ENCODE measurements at regions not wholly inside any gene's neighbourhood (a gene's known extent, or its start where the extent isn't known, plus 50 kb on each side); places are given as distances from the start of the nearest gene placed in this dataset.

DNA sequence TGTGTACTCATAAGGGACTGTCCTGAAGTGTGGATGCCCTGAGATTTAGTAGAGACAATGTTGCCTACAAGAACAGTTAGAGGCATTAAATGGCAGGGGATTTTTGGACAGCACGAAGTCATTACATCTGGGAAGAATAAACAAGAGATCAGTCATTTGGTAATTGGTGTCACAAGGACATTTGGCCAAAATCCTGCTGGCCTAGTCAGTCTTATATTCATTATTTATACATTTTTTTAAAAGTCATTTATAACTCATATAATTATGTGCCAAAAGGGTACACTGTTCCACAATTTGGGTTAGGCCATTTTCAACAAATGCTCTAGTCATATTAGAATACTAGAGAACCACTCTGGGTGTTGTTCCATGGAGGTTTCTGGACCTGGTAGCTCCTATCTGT lies 104.7 kb downstream of the LRATD1 start:
- Mint-ChIP-seq H3K27me3 (ENCODE audit: low read depth in 3 of 3) (peaks cover 0 to 4% (median 0%) of the 10 kb centered on the region in 3 donors), H3K27ac (no peak overlapping the region)
- intact Hi-C loops (cut with micrococcal nuclease) = no loop called here

DNA sequence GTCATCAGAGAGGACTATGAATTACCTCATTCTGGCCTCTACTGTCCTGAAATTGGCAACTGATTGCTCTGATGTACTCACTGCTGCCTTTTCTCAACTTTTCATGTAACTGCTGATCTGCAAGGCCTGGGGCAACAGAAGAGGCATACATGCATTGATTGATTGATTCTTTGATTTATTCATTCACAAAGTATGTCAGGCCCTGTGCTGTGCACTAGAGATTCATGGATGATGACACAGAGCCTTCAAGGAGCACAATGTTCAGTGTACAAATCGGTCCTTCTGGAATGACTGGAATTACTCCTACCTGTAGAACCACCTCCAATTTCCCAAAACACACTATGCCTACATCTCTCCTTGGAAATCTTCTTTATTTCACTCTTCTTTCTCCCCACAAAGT lies 111.3 kb downstream of the LRATD1 start:
- no peaks in the 10 kb centered on the region for H3K36me3 ChIP-seq (replicated peaks in 1 of 2; ENCODE audit: control insufficient read depth in 1 of 2, insufficient read depth in 2 of 2, low read length in 2 of 2)
- no peak for DNase-seq
- Mint-ChIP-seq H3K36me3 (no peaks in the 10 kb centered on the region), H3K4me1 (no peaks in the 10 kb centered on the region), H3K4me3 (no peak overlapping the region), H3K27me3 (ENCODE audit: low read depth in 3 of 3) (peaks cover 0 to 2% (median 0%) of the 10 kb centered on the region in 3 donors), H3K27ac (no peak overlapping the region), H3K9me3 (peaks cover 0 to 9% (median 3%) of the 10 kb centered on the region in 7 donors)
- TF ChIP-seq, protein P1, sequence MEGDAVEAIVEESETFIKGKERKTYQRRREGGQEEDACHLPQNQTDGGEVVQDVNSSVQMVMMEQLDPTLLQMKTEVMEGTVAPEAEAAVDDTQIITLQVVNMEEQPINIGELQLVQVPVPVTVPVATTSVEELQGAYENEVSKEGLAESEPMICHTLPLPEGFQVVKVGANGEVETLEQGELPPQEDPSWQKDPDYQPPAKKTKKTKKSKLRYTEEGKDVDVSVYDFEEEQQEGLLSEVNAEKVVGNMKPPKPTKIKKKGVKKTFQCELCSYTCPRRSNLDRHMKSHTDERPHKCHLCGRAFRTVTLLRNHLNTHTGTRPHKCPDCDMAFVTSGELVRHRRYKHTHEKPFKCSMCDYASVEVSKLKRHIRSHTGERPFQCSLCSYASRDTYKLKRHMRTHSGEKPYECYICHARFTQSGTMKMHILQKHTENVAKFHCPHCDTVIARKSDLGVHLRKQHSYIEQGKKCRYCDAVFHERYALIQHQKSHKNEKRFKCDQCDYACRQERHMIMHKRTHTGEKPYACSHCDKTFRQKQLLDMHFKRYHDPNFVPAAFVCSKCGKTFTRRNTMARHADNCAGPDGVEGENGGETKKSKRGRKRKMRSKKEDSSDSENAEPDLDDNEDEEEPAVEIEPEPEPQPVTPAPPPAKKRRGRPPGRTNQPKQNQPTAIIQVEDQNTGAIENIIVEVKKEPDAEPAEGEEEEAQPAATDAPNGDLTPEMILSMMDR (IDR thresholded peaks at IDR 0.05) = no peak
- H3K4me3 ChIP-seq (replicated peaks in 1 of 3; ENCODE audit: low read depth in 2 of 3, low read length in 3 of 3) = no peak overlapping the region
- H3K27me3 ChIP-seq (ENCODE audit: control insufficient read depth in 2 of 2, insufficient read depth in 2 of 2, low read length in 2 of 2) = no peaks in the 10 kb centered on the region
- no peak overlapping the region for H3K27ac ChIP-seq (ENCODE audit: low read depth in 1 of 2, low read length in 2 of 2)
- H3K4me2 ChIP-seq (replicated peaks; ENCODE audit: extremely low read depth, low read length, poor library complexity, severe bottlenecking) = no peak overlapping the region
- peaks cover 21 to 26% of the 10 kb centered on the region in 2 donors for H3K9me3 ChIP-seq (replicated peaks in 1 of 2; ENCODE audit: control insufficient read depth in 1 of 2, insufficient read depth in 1 of 2, low read length in 2 of 2)
- no peak overlapping the region for H2AFZ ChIP-seq (ENCODE audit: insufficient read depth, low read depth, low read length, poor library complexity, severe bottlenecking)
- no peaks in the 10 kb centered on the region for H4K20me1 ChIP-seq (ENCODE audit: insufficient read depth, low read length)
- H3K9ac ChIP-seq (ENCODE audit: insufficient read depth, low read length, poor library complexity, severe bottlenecking) = no peak overlapping the region
- 88% methylated on average over 1 of the region's 1 CpG for WGBS (ENCODE audit: insufficient coverage)
- intact Hi-C loops (cut with micrococcal nuclease) = no loop called here
- H3K4me1 ChIP-seq (ENCODE audit: control insufficient read depth in 1 of 2, insufficient read depth in 2 of 2, low read length in 2 of 2) = no peaks in the 10 kb centered on the region
- no peaks in the 10 kb centered on the region for H3K79me2 ChIP-seq (ENCODE audit: insufficient read depth, low read length)

More for the DNA sequence above, 104.7 kb downstream of the LRATD1 start:
- Histone ChIP-seq H3K27me3 (ENCODE audit: control insufficient read depth in 2 of 2, insufficient read depth in 2 of 2, low read length in 2 of 2) (no peaks in the 10 kb centered on the region), H3K9me3 (replicated peaks in 1 of 2; ENCODE audit: control insufficient read depth in 1 of 2, insufficient read depth in 1 of 2, low read length in 2 of 2) (peaks cover 6 to 9% of the 10 kb centered on the region in 2 donors), H4K20me1 (ENCODE audit: insufficient read depth, low read length) (no peaks in the 10 kb centered on the region), H3K4me2 (replicated peaks; ENCODE audit: extremely low read depth, low read length, poor library complexity, severe bottlenecking) (no peak overlapping the region), H3K4me1 (ENCODE audit: control insufficient read depth in 1 of 2, insufficient read depth in 2 of 2, low read length in 2 of 2) (no peaks in the 10 kb centered on the region), H3K79me2 (ENCODE audit: insufficient read depth, low read length) (no peaks in the 10 kb centered on the region), H3K36me3 (replicated peaks in 1 of 2; ENCODE audit: control insufficient read depth in 1 of 2, insufficient read depth in 2 of 2, low read length in 2 of 2) (no peaks in the 10 kb centered on the region), H3K27ac (ENCODE audit: low read depth in 1 of 2, low read length in 2 of 2) (no peak overlapping the region), H2AFZ (ENCODE audit: insufficient read depth, low read depth, low read length, poor library complexity, severe bottlenecking) (no peak overlapping the region), H3K4me3 (replicated peaks in 1 of 3; ENCODE audit: low read depth in 2 of 3, low read length in 3 of 3) (no peak overlapping the region), H3K9ac (ENCODE audit: insufficient read depth, low read length, poor library complexity, severe bottlenecking) (no peak overlapping the region)
- Mint-ChIP-seq H3K4me1 (no peaks in the 10 kb centered on the region), H3K36me3 (no peaks in the 10 kb centered on the region), H3K9me3 (peaks cover 0 to 24% (median 10%) of the 10 kb centered on the region in 7 donors), H3K4me3 (no peak overlapping the region)
- no CpG with 5 or more reads among the region's 1 CpG for WGBS (ENCODE audit: insufficient coverage)
- no peak for DNase-seq
- TF ChIP-seq, protein P1 (IDR thresholded peaks at IDR 0.05) = no peak
